Gastroesophageal sphincter (tissue), 4 donors: ENCODE measurements at regions not wholly inside any gene's neighbourhood (a gene's known extent, or its start where the extent isn't known, plus 50 kb on each side); places are given as distances from the start of the nearest gene placed in this dataset.

Source experiments
- ATAC-seq: fragments of 150-250 bp; one replicate; pipeline ENCODE4 v1.9.1; 2016; ENCODE audit warnings: mild to moderate bottlenecking, moderate library complexity
- H3K27ac ChIP-seq, 4 donors: fragments of 200-600 bp; sonication (generic) in 3 of 4; 1 replicate in 3 of 4; 2 replicates in 1 of 4; pipeline ENCODE4 v1.5.1; 2016 to 2019
- H3K27me3 ChIP-seq: fragments of 200-600 bp; sonication (generic); one replicate; pipeline ENCODE4 v1.5.1; 2019
- H3K36me3 ChIP-seq, 2 donors: fragments of 200-600 bp; sonication (generic); one replicate each; pipeline ENCODE4 v1.5.1; 2019; ENCODE audit warnings: control low read depth in 1 of 2
- H3K4me1 ChIP-seq, 3 donors: fragments of 200-600 bp; sonication (generic); 1 replicate in 2 of 3; 2 replicates in 1 of 3; pipeline ENCODE4 v1.5.1; 2016 to 2019; ENCODE audit warnings: control low read depth in 2 of 3
- H3K4me3 ChIP-seq, 2 donors: fragments of 200-600 bp; sonication (generic); one replicate each; pipeline ENCODE4 v1.5.1; 2019; ENCODE audit warnings: mild to moderate bottlenecking in 1 of 2, moderate library complexity in 1 of 2
- H3K9me3 ChIP-seq, 3 donors: fragments of 200-600 bp; sonication (generic); one replicate each; pipeline ENCODE4 v1.5.1; 2017 to 2019; ENCODE audit warnings: control low read depth in 2 of 3
- CTCF ChIP-seq, 4 experiments: fragments of 200-600 bp in 2 of 4; fragments of 450-650 bp in 2 of 4; sonication (generic) in 1 of 4; IDR thresholded peaks; one replicate each; pipeline ENCODE4 v1.5.1; 2017 to 2019; ENCODE audit warnings: antibody characterized with exemption in 4 of 4, mild to moderate bottlenecking in 2 of 4, moderate library complexity in 2 of 4
- EP300 ChIP-seq: sonication (generic); formaldehyde crosslinking; IDR thresholded peaks from one replicate; pipeline ENCODE4 v1.6.1; 2017; ENCODE audit warnings: antibody characterized with exemption, mild to moderate bottlenecking
- POLR2A ChIP-seq, 2 donors: fragments of 450-650 bp; IDR thresholded peaks; one replicate each; pipeline ENCODE4 v1.6.1; 2017; ENCODE audit warnings: antibody characterized with exemption in 2 of 2, mild to moderate bottlenecking in 2 of 2, moderate library complexity in 1 of 2
- POLR2AphosphoS5 ChIP-seq: sonication (generic); formaldehyde crosslinking; IDR thresholded peaks from one replicate; pipeline ENCODE4 v1.6.1; 2017; ENCODE audit warnings: antibody characterized with exemption
- WGBS, 2 donors: methylation state at CpG; one replicate each; pipeline ENCODE4 v1.1.5; 2018; ENCODE audit warnings: low coverage in 1 of 2; 5-methylcytosine and 5-hydroxymethylcytosine counted together

GRCh38 chr22:27400811-27401210, 400.7 kb downstream of the MN1 start:
- TF ChIP-seq POLR2AphosphoS5 = no peak
- TF ChIP-seq CTCF (IDR thresholded peaks at IDR 0.05) = no peak
- TF ChIP-seq EP300 = no peak
- TF ChIP-seq POLR2A (IDR thresholded peaks at IDR 0.05) = no peak
- Histone ChIP-seq H3K27me3 (peaks cover 22% of the 10 kb centered on the region), H3K4me3 (no peak overlapping the region), H3K36me3 (no peaks in the 10 kb centered on the region), H3K9me3 (peaks cover 0 to 20% (median 0%) of the 10 kb centered on the region in 3 donors), H3K27ac (no peak overlapping the region), H3K4me1 (peaks cover 0 to 11% (median 0%) of the 10 kb centered on the region in 3 donors)
- 50 to 53% methylated on average over 1 of the region's 1 CpG for WGBS, 2 donors
- ATAC-seq = no peak

- WGBS, 2 donors = 52 to 67% methylated on average over 3 of the region's 3 CpGs
- H3K27ac ChIP-seq = no peak overlapping the region
- no peak for ATAC-seq
- peaks cover 0 to 11% (median 0%) of the 10 kb centered on the region in 3 donors for H3K4me1 ChIP-seq
- H3K36me3 ChIP-seq = no peaks in the 10 kb centered on the region
- TF ChIP-seq POLR2AphosphoS5 = no peak
- no peak for TF ChIP-seq EP300
- TF ChIP-seq CTCF (IDR thresholded peaks at IDR 0.05) = no peak
- no peak for TF ChIP-seq POLR2A (IDR thresholded peaks at IDR 0.05)
- H3K9me3 ChIP-seq = peaks cover 0 to 20% (median 0%) of the 10 kb centered on the region in 3 donors
- peaks cover 22% of the 10 kb centered on the region for H3K27me3 ChIP-seq
- no peak overlapping the region for H3K4me3 ChIP-seq
Measured at GRCh38 chr22:27401321-27401720, 400.2 kb downstream of the MN1 start.

- Histone ChIP-seq H3K9me3 (peaks cover 0 to 20% (median 0%) of the 10 kb centered on the region in 3 donors), H3K36me3 (no peaks in the 10 kb centered on the region), H3K27me3 (peaks cover 14% of the 10 kb centered on the region), H3K4me3 (no peak overlapping the region), H3K27ac (no peak overlapping the region), H3K4me1 (no peaks in the 10 kb centered on the region)
- TF ChIP-seq CTCF (IDR thresholded peaks at IDR 0.05) (no peak), POLR2A (IDR thresholded peaks at IDR 0.05) (no peak), EP300 (no peak), POLR2AphosphoS5 (no peak)
- WGBS, 2 donors = 75 to 100% methylated on average over 1 to 4 of the region's 5 CpGs
- ATAC-seq = no peak
Measured at GRCh38 chr22:27404441-27404840, 397.1 kb downstream of the MN1 start.

GRCh38 chr22:27405672-27406388, 395.7 kb downstream of the MN1 start:
- Histone ChIP-seq H3K9me3 (peaks cover 0 to 15% (median 0%) of the 10 kb centered on the region in 3 donors), H3K27ac (no peak overlapping the region), H3K27me3 (peaks cover 5% of the 10 kb centered on the region), H3K36me3 (no peaks in the 10 kb centered on the region), H3K4me3 (no peak overlapping the region), H3K4me1 (no peaks in the 10 kb centered on the region)
- 95% methylated on average over 3 of the region's 10 CpGs; no CpG with 5 or more reads in 1 of the 2 donors for WGBS, 2 donors
- TF ChIP-seq POLR2A (IDR thresholded peaks at IDR 0.05) (no peak), CTCF (IDR thresholded peaks at IDR 0.05) (peak in 3 of 4 experiments; percentile 66 to 83 (median 69)), EP300 (no peak), POLR2AphosphoS5 (no peak)
- ATAC-seq = peak; percentile 39

- Histone ChIP-seq H3K27ac (no peak overlapping the region), H3K27me3 (peaks cover 8% of the 10 kb centered on the region), H3K36me3 (no peaks in the 10 kb centered on the region), H3K4me1 (no peaks in the 10 kb centered on the region), H3K9me3 (peaks cover 0 to 15% (median 0%) of the 10 kb centered on the region in 3 donors), H3K4me3 (no peak overlapping the region)
- ATAC-seq = no peak
- WGBS, 2 donors = 100% methylated on average over 2 of the region's 2 CpGs; no CpG with 5 or more reads in 1 of the 2 donors
- TF ChIP-seq CTCF (IDR thresholded peaks at IDR 0.05) (no peak), POLR2AphosphoS5 (no peak), POLR2A (IDR thresholded peaks at IDR 0.05) (no peak), EP300 (no peak)
Measured at GRCh38 chr22:27406389-27406861, 395.1 kb downstream of the MN1 start.
